ENCODE measurements at regions not wholly inside any gene's neighbourhood (a gene's known extent, or its start where the extent isn't known, plus 50 kb on each side); places are given as distances from the start of the nearest gene placed in this dataset.

- no peak overlapping the region for H3K4me3 ChIP-seq (ENCODE audit: low read depth, low read length)
- no peaks in the 10 kb centered on the region for H3K27me3 ChIP-seq (ENCODE audit: control insufficient read depth, insufficient read depth, low read length)
- H3K27ac ChIP-seq (ENCODE audit: low read depth, low read length), result no peak overlapping the region
- 0 out of 2 replicates have a peak, but pooled peaks cover 2% of the 10 kb centered on the region for H3K4me1 ChIP-seq (ENCODE audit: control insufficient read depth, insufficient read depth, low read length)
- no peak overlapping the region for H3K9ac ChIP-seq (ENCODE audit: low read length)
- H3K36me3 ChIP-seq (ENCODE audit: control insufficient read depth, insufficient read depth, low read length), result no peaks in the 10 kb centered on the region
- H3K9me3 ChIP-seq (ENCODE audit: control insufficient read depth, insufficient read depth, low read depth, low read length), result no peaks in the 10 kb centered on the region
Measured at GRCh38 chr2:9681427-9681817, 50.6 kb upstream of the YWHAQ start.

- no peaks in the 10 kb centered on the region for H3K9me3 ChIP-seq (ENCODE audit: control insufficient read depth, insufficient read depth, low read depth, low read length)
- no peaks in the 10 kb centered on the region for H3K36me3 ChIP-seq (ENCODE audit: control insufficient read depth, insufficient read depth, low read length)
- no peaks in the 10 kb centered on the region for H3K27me3 ChIP-seq (ENCODE audit: control insufficient read depth, insufficient read depth, low read length)
- H3K27ac ChIP-seq (ENCODE audit: low read depth, low read length), result no peak overlapping the region
- peaks cover 7% of the 10 kb centered on the region; the same call in 1 of the 2 replicates for H3K4me1 ChIP-seq (ENCODE audit: control insufficient read depth, insufficient read depth, low read length)
- no peak overlapping the region for H3K4me3 ChIP-seq (ENCODE audit: low read depth, low read length)
- no peak overlapping the region for H3K9ac ChIP-seq (ENCODE audit: low read length)
Measured at GRCh38 chr2:9685637-9686036, 54.8 kb upstream of the YWHAQ start.

GRCh38 chr2:9686061-9686460 is 55.3 kb upstream of the YWHAQ start:
- no peak overlapping the region for H3K4me3 ChIP-seq (ENCODE audit: low read depth, low read length)
- no peaks in the 10 kb centered on the region for H3K9me3 ChIP-seq (ENCODE audit: control insufficient read depth, insufficient read depth, low read depth, low read length)
- H3K27ac ChIP-seq (ENCODE audit: low read depth, low read length), result no peak overlapping the region
- H3K27me3 ChIP-seq (ENCODE audit: control insufficient read depth, insufficient read depth, low read length), result no peaks in the 10 kb centered on the region
- no peak overlapping the region for H3K9ac ChIP-seq (ENCODE audit: low read length)
- no peaks in the 10 kb centered on the region for H3K36me3 ChIP-seq (ENCODE audit: control insufficient read depth, insufficient read depth, low read length)
- H3K4me1 ChIP-seq (ENCODE audit: control insufficient read depth, insufficient read depth, low read length), result peaks cover 10% of the 10 kb centered on the region; the same call in 1 of the 2 replicates

DNA sequence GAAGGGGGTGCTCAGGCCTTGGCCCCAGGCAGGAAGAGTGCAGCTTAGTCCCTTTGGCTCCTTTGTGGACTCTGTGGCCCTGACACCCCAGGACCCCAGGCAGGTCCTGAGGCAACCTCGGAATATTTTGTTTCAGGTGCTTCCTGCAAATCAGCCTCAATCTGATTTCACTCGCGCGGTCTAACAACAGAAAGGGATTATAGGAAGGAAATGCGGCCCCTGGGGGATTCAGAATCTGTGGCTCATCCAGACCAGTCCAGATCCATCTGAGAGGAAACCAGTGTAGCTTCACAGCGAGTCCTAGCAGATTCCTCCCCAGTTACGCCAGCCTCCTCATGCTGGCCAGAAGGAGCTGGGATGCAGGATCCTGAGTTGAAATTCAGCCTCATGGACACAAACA is 59.5 kb upstream of the YWHAQ start:
- Histone ChIP-seq H3K9ac (ENCODE audit: low read length) (peak overlapping the region; percentile 9), H3K36me3 (ENCODE audit: control insufficient read depth, insufficient read depth, low read length) (no peaks in the 10 kb centered on the region), H3K4me3 (ENCODE audit: low read depth, low read length) (no peak overlapping the region), H3K4me1 (ENCODE audit: control insufficient read depth, insufficient read depth, low read length) (peaks cover 22% of the 10 kb centered on the region; the same call in 1 of the 2 replicates), H3K9me3 (ENCODE audit: control insufficient read depth, insufficient read depth, low read depth, low read length) (no peaks in the 10 kb centered on the region), H3K27me3 (ENCODE audit: control insufficient read depth, insufficient read depth, low read length) (no peaks in the 10 kb centered on the region), H3K27ac (ENCODE audit: low read depth, low read length) (no peak overlapping the region)

DNA sequence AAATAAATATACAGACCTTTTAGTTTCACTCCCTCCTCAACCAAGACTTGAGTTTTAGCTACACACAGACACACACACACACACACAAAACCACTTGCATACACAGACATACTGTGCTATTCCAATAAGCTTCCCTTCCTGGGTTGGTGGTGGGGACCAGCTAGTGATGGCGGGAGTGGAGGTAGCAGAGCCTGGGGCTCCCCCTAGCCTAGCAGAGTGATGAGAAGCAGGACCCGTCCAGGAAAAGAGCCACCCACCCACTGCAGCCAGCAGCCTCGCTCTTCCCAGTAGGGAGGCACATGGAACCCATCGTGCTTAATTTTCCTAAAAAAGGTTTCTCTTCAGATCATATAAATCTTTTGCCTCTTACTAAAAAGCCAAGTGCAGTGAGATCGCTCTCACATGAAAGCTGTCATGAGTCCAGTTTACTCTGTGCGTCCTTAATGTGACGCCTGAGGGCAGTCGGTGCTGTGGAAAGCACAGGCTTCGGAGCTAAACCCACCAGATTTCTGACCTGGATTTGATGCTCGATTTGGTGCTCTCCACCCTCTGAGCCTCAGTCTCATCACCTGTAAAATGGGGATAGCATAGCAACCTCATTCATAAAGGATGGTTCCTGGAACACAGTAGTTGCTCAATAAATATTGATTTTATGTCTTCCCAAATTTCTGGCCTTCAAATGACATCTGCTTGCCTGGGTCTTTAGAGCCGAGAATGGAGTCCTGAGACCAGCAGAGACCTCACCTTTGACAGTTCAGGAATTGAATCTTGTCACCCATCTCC is 60.1 kb upstream of the YWHAQ start:
- Histone ChIP-seq H3K4me1 (ENCODE audit: control insufficient read depth, insufficient read depth, low read length) (peaks cover 22% of the 10 kb centered on the region; the same call in 1 of the 2 replicates), H3K27ac (ENCODE audit: low read depth, low read length) (no peak overlapping the region), H3K4me3 (ENCODE audit: low read depth, low read length) (no peak overlapping the region), H3K9me3 (ENCODE audit: control insufficient read depth, insufficient read depth, low read depth, low read length) (no peaks in the 10 kb centered on the region), H3K36me3 (ENCODE audit: control insufficient read depth, insufficient read depth, low read length) (no peaks in the 10 kb centered on the region), H3K27me3 (ENCODE audit: control insufficient read depth, insufficient read depth, low read length) (no peaks in the 10 kb centered on the region), H3K9ac (ENCODE audit: low read length) (no peak overlapping the region)

- H3K27ac ChIP-seq (ENCODE audit: low read depth, low read length), result no peak overlapping the region
- no peak overlapping the region for H3K4me3 ChIP-seq (ENCODE audit: low read depth, low read length)
- H3K9ac ChIP-seq (ENCODE audit: low read length), result no peak overlapping the region
Measured at GRCh38 chr2:9692456-9693195, 61.8 kb upstream of the YWHAQ start.

GRCh38 chr2:9693196-9693491 is 62.3 kb upstream of the YWHAQ start:
- Histone ChIP-seq H3K9me3 (ENCODE audit: control insufficient read depth, insufficient read depth, low read depth, low read length) (no peaks in the 10 kb centered on the region), H3K9ac (ENCODE audit: low read length) (no peak overlapping the region), H3K27me3 (ENCODE audit: control insufficient read depth, insufficient read depth, low read length) (no peaks in the 10 kb centered on the region), H3K27ac (ENCODE audit: low read depth, low read length) (no peak overlapping the region), H3K4me1 (ENCODE audit: control insufficient read depth, insufficient read depth, low read length) (peaks cover 22% of the 10 kb centered on the region; the same call in 1 of the 2 replicates), H3K36me3 (ENCODE audit: control insufficient read depth, insufficient read depth, low read length) (no peaks in the 10 kb centered on the region), H3K4me3 (ENCODE audit: low read depth, low read length) (no peak overlapping the region)

More at GRCh38 chr2:9692456-9693195, 61.8 kb upstream of the YWHAQ start:
- peaks cover 22% of the 10 kb centered on the region; the same call in 1 of the 2 replicates for H3K4me1 ChIP-seq (ENCODE audit: control insufficient read depth, insufficient read depth, low read length)
- H3K36me3 ChIP-seq (ENCODE audit: control insufficient read depth, insufficient read depth, low read length), result no peaks in the 10 kb centered on the region
- H3K9me3 ChIP-seq (ENCODE audit: control insufficient read depth, insufficient read depth, low read depth, low read length), result no peaks in the 10 kb centered on the region
- no peaks in the 10 kb centered on the region for H3K27me3 ChIP-seq (ENCODE audit: control insufficient read depth, insufficient read depth, low read length)

GRCh38 chr2:9693646-9694045 is 62.8 kb upstream of the YWHAQ start:
- H3K4me3 ChIP-seq (ENCODE audit: low read depth, low read length), result no peak overlapping the region
- no peak overlapping the region for H3K9ac ChIP-seq (ENCODE audit: low read length)
- peaks cover 22% of the 10 kb centered on the region; the same call in 1 of the 2 replicates for H3K4me1 ChIP-seq (ENCODE audit: control insufficient read depth, insufficient read depth, low read length)
- H3K27me3 ChIP-seq (ENCODE audit: control insufficient read depth, insufficient read depth, low read length), result no peaks in the 10 kb centered on the region
- H3K27ac ChIP-seq (ENCODE audit: low read depth, low read length), result no peak overlapping the region
- H3K9me3 ChIP-seq (ENCODE audit: control insufficient read depth, insufficient read depth, low read depth, low read length), result no peaks in the 10 kb centered on the region
- H3K36me3 ChIP-seq (ENCODE audit: control insufficient read depth, insufficient read depth, low read length), result no peaks in the 10 kb centered on the region

DNA sequence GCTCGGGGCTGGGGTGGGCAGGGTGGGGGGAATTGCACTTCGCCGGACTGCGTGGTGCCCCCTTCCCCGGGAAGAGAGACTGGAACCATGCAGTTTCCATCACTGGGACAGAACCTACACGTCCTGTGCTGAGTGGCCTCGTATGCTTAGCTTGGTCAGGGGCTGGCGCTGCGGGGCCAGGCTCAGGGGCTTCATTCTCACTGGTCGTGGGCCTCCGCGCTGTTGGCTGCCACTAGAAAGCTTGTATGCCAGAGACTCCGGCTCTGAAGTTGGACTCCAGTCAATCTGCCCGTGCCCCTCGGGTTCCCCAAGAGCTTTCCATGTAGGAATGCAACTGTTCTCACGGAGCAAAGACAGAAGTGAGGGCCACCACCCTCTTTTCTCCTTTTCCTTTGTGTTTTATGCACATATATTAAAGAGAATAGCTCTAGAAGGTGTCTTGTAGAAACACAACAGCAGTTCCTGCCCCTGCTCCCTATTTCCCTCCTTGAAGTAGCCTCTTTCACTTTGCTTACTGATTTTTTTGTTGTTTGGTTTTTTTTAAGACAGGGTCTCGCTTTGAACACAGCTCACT is 64.0 kb upstream of the YWHAQ start:
- no peak overlapping the region for H3K27ac ChIP-seq (ENCODE audit: low read depth, low read length)
- no peaks in the 10 kb centered on the region for H3K9me3 ChIP-seq (ENCODE audit: control insufficient read depth, insufficient read depth, low read depth, low read length)
- no peak overlapping the region for H3K9ac ChIP-seq (ENCODE audit: low read length)
- H3K4me3 ChIP-seq (ENCODE audit: low read depth, low read length), result no peak overlapping the region
- no peaks in the 10 kb centered on the region for H3K36me3 ChIP-seq (ENCODE audit: control insufficient read depth, insufficient read depth, low read length)
- peaks cover 22% of the 10 kb centered on the region; the same call in 1 of the 2 replicates for H3K4me1 ChIP-seq (ENCODE audit: control insufficient read depth, insufficient read depth, low read length)
- no peaks in the 10 kb centered on the region for H3K27me3 ChIP-seq (ENCODE audit: control insufficient read depth, insufficient read depth, low read length)

- H3K4me1 ChIP-seq (ENCODE audit: control insufficient read depth, insufficient read depth, low read length), result peaks cover 12% of the 10 kb centered on the region; the same call in 1 of the 2 replicates
- no peaks in the 10 kb centered on the region for H3K36me3 ChIP-seq (ENCODE audit: control insufficient read depth, insufficient read depth, low read length)
- no peak overlapping the region for H3K4me3 ChIP-seq (ENCODE audit: low read depth, low read length)
- no peak overlapping the region for H3K9ac ChIP-seq (ENCODE audit: low read length)
- H3K27ac ChIP-seq (ENCODE audit: low read depth, low read length), result no peak overlapping the region
- no peaks in the 10 kb centered on the region for H3K27me3 ChIP-seq (ENCODE audit: control insufficient read depth, insufficient read depth, low read length)
- no peaks in the 10 kb centered on the region for H3K9me3 ChIP-seq (ENCODE audit: control insufficient read depth, insufficient read depth, low read depth, low read length)
Measured at GRCh38 chr2:9695941-9696340, 65.1 kb upstream of the YWHAQ start.

DNA sequence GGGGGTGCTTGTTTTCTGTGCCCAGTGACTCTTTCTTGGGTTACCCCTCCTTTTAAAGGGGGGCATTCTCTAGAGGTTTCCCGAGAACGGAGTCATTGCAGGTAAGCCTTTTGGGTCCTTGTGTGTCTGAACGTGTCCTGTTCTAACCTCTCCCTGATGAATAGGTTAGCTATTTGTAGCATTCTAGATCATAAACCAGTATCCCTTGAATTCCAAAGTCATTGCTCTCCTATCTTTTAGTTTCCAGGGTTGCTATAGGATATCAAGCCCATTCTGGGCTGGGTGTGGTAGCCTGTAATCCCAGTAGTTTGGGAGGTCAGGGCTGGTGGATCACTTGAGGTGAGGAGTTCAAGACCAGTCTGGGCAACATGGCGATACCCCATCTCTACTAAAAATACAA is 65.9 kb upstream of the YWHAQ start:
- Histone ChIP-seq H3K4me1 (ENCODE audit: control insufficient read depth, insufficient read depth, low read length) (peaks cover 12% of the 10 kb centered on the region; the same call in 1 of the 2 replicates), H3K9me3 (ENCODE audit: control insufficient read depth, insufficient read depth, low read depth, low read length) (no peaks in the 10 kb centered on the region), H3K36me3 (ENCODE audit: control insufficient read depth, insufficient read depth, low read length) (no peaks in the 10 kb centered on the region), H3K27ac (ENCODE audit: low read depth, low read length) (no peak overlapping the region), H3K9ac (ENCODE audit: low read length) (no peak overlapping the region), H3K4me3 (ENCODE audit: low read depth, low read length) (no peak overlapping the region), H3K27me3 (ENCODE audit: control insufficient read depth, insufficient read depth, low read length) (no peaks in the 10 kb centered on the region)

Data from HUES6 (cell line).